NK-92 treated with Interleukin-12 subunit alpha and Interleukin-12 subunit beta, amount 100 ng/mL, for 24 hours (cell line): ENCODE measurements at regions not wholly inside any gene's neighbourhood (a gene's known extent, or its start where the extent isn't known, plus 50 kb on each side); places are given as distances from the start of the nearest gene placed in this dataset.

Source experiments
- DNase-seq: peaks from one replicate; lab custom pipeline; 2025; lab: John Stamatoyannopoulos, UW

GRCh38 chr13:90675129-90675528 lies 672.4 kb upstream of the MIR17HG start:
- no peak for DNase-seq

GRCh38 chr13:90680826-90681225 lies 666.7 kb upstream of the MIR17HG start:
- DNase-seq: no peak

GRCh38 chr13:90683711-90684131 lies 663.8 kb upstream of the MIR17HG start:
- DNase-seq: no peak

- DNase-seq: no peak
Observed at GRCh38 chr13:90686442-90686841, 661.0 kb upstream of the MIR17HG start.

GRCh38 chr13:90689111-90689510 lies 658.4 kb upstream of the MIR17HG start:
- no peak for DNase-seq

GRCh38 chr13:90690458-90691080 lies 656.9 kb upstream of the MIR17HG start:
- no peak for DNase-seq

GRCh38 chr13:90696254-90696653 lies 651.2 kb upstream of the MIR17HG start:
- DNase-seq: no peak

GRCh38 chr13:90696656-90697055 lies 650.8 kb upstream of the MIR17HG start:
- no peak for DNase-seq

- no peak for DNase-seq
Observed at GRCh38 chr13:90700340-90700739, 647.1 kb upstream of the MIR17HG start.

- DNase-seq: no peak
Observed at GRCh38 chr13:90701264-90701663, 646.2 kb upstream of the MIR17HG start.

- no peak for DNase-seq
Observed at GRCh38 chr13:90702050-90702449, 645.4 kb upstream of the MIR17HG start.

- DNase-seq: no peak
Observed at GRCh38 chr13:90706631-90707030, 640.9 kb upstream of the MIR17HG start.

GRCh38 chr13:90708128-90708527 lies 639.4 kb upstream of the MIR17HG start:
- no peak for DNase-seq

- DNase-seq: no peak
Observed at GRCh38 chr13:90709319-90709718, 638.2 kb upstream of the MIR17HG start.

GRCh38 chr13:90710164-90710759 lies 637.2 kb upstream of the MIR17HG start:
- DNase-seq: no peak

- no peak for DNase-seq
Observed at GRCh38 chr13:90713441-90714133, 633.9 kb upstream of the MIR17HG start.

GRCh38 chr13:90715485-90715884 lies 632.0 kb upstream of the MIR17HG start:
- DNase-seq: no peak

GRCh38 chr13:90717451-90717936 lies 630.0 kb upstream of the MIR17HG start:
- no peak for DNase-seq

- DNase-seq: no peak
Observed at GRCh38 chr13:90719461-90719860, 628.0 kb upstream of the MIR17HG start.

GRCh38 chr13:90721937-90722336 lies 625.5 kb upstream of the MIR17HG start:
- no peak for DNase-seq

GRCh38 chr13:90723381-90723780 lies 624.1 kb upstream of the MIR17HG start:
- no peak for DNase-seq

- no peak for DNase-seq
Observed at GRCh38 chr13:90726375-90726774, 621.1 kb upstream of the MIR17HG start.

- no peak for DNase-seq
Observed at GRCh38 chr13:90732049-90732448, 615.4 kb upstream of the MIR17HG start.
